C4-2B (cell line): ENCODE measurements at regions not wholly inside any gene's neighbourhood (a gene's known extent, or its start where the extent isn't known, plus 50 kb on each side); places are given as distances from the start of the nearest gene placed in this dataset.

Experiments
- CTCF ChIP-seq: fragments of 450-650 bp; conservative IDR thresholded peaks from 2 replicates; pipeline ENCODE4 v1.5.1; 2017; ENCODE audit warnings: mild to moderate bottlenecking
- ZFX ChIP-seq: fragments of 450-650 bp; IDR thresholded peaks from 2 replicates; pipeline ENCODE4 v1.6.1; 2017

GRCh38 chr12:19744705-19745218 is 305.5 kb downstream of the AEBP2 start:
- no peak for TF ChIP-seq CTCF
- TF ChIP-seq ZFX = no peak
